ENCODE measurements at regions not wholly inside any gene's neighbourhood (a gene's known extent, or its start where the extent isn't known, plus 50 kb on each side); places are given as distances from the start of the nearest gene placed in this dataset.

- H3K36me3 Mint-ChIP-seq: no peaks in the 10 kb centered on the region
- no peak overlapping the region for H3K27ac Mint-ChIP-seq
- no peak for TF ChIP-seq CTCF (IDR thresholded peaks at IDR 0.05; ENCODE audit: unreplicated experiment)
- no peak for DNase-seq (ENCODE audit: low spot score in 2 of 2, unreplicated experiment in 2 of 2)
- H3K9me3 Mint-ChIP-seq: no peaks in the 10 kb centered on the region
- H3K27me3 Mint-ChIP-seq (ENCODE audit: low read depth): no peaks in the 10 kb centered on the region
- H3K4me1 Mint-ChIP-seq: peaks cover 9% of the 10 kb centered on the region
- H3K4me3 Mint-ChIP-seq: no peak overlapping the region
Observed at GRCh38 chr13:73908809-73909208, 225.4 kb downstream of the KLF12 start.

DNA sequence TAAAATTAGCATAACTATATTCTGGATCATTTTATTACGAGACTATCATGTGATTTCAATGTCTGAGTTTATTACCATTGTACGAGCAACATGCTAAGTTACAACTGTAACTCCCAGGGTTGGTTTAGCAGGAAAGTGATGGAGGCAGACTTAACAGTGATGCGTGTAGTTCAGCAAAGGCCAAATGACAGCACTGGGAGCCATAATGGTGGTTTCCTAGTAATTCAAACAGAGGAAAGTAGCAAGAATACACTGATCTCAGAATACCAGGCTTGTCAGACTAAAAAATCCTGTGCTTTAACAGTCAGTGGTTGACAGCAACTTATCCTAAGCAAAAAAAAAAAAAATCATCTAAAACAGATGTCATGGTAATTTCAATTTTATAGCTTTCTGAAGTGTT lies 229.6 kb downstream of the KLF12 start:
- H3K27ac Mint-ChIP-seq: no peak overlapping the region
- no peak overlapping the region for H3K4me3 Mint-ChIP-seq
- H3K9me3 Mint-ChIP-seq: no peaks in the 10 kb centered on the region
- H3K36me3 Mint-ChIP-seq: no peaks in the 10 kb centered on the region
- no peak for DNase-seq (ENCODE audit: low spot score in 2 of 2, unreplicated experiment in 2 of 2)
- H3K27me3 Mint-ChIP-seq (ENCODE audit: low read depth): no peaks in the 10 kb centered on the region
- no peak for TF ChIP-seq CTCF (IDR thresholded peaks at IDR 0.05; ENCODE audit: unreplicated experiment)
- peaks cover 24% of the 10 kb centered on the region for H3K4me1 Mint-ChIP-seq

- H3K4me3 Mint-ChIP-seq: no peak overlapping the region
- H3K4me1 Mint-ChIP-seq: peaks cover 30% of the 10 kb centered on the region
- H3K36me3 Mint-ChIP-seq: no peaks in the 10 kb centered on the region
- TF ChIP-seq CTCF (IDR thresholded peaks at IDR 0.05; ENCODE audit: unreplicated experiment): no peak
- no peaks in the 10 kb centered on the region for H3K9me3 Mint-ChIP-seq
- no peaks in the 10 kb centered on the region for H3K27me3 Mint-ChIP-seq (ENCODE audit: low read depth)
- H3K27ac Mint-ChIP-seq: no peak overlapping the region
- no peak for DNase-seq (ENCODE audit: low spot score in 2 of 2, unreplicated experiment in 2 of 2)
Observed at GRCh38 chr13:73903561-73903960, 230.6 kb downstream of the KLF12 start.

DNA sequence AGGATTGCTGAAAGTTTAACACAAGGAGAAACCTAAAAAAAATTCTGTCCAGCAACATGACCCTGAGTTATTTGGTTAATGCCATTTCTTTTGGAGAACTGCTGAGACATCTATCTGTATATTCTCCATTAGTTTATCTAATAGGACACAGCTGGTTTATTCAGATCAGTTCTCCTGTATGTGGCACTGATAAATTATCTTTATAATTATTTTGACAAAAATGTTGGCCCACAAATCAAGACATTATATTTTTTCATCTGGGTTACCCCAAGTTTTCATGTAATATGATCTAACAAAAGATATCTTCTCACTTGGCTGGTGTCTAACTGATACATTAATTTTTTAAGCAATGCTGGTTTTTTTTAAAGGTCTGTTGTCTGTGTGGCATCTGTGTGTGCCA lies 231.4 kb downstream of the KLF12 start:
- no peak for TF ChIP-seq CTCF (IDR thresholded peaks at IDR 0.05; ENCODE audit: unreplicated experiment)
- Mint-ChIP-seq H3K27me3 (ENCODE audit: low read depth) (no peaks in the 10 kb centered on the region), H3K9me3 (no peaks in the 10 kb centered on the region), H3K27ac (no peak overlapping the region), H3K4me3 (no peak overlapping the region), H3K4me1 (peaks cover 37% of the 10 kb centered on the region), H3K36me3 (no peaks in the 10 kb centered on the region)
- DNase-seq (ENCODE audit: low spot score in 2 of 2, unreplicated experiment in 2 of 2): no peak

DNA sequence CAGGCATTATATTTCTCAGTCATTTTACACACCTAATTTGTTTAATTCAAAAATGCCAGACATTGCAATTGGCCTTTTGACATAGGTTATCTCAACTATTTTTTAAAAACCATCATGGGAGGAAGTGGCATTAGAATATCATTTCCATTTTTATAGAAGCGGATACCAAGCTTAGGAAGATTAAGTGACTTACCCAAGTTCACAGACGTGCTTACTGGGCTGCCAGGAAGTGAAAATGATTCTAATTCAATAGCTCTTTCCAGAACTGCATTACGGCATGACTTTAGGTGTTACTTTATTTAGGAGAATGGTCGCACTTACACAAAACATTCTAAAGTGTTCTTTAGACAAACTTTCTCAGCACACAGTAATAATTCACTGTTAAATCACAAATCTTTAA lies 231.9 kb downstream of the KLF12 start:
- H3K4me3 Mint-ChIP-seq: no peak overlapping the region

More for the DNA sequence above, 231.9 kb downstream of the KLF12 start:
- peaks cover 42% of the 10 kb centered on the region for H3K4me1 Mint-ChIP-seq
- no peak for TF ChIP-seq CTCF (IDR thresholded peaks at IDR 0.05; ENCODE audit: unreplicated experiment)
- H3K9me3 Mint-ChIP-seq: no peaks in the 10 kb centered on the region
- no peaks in the 10 kb centered on the region for H3K27me3 Mint-ChIP-seq (ENCODE audit: low read depth)
- H3K27ac Mint-ChIP-seq: no peak overlapping the region
- H3K36me3 Mint-ChIP-seq: no peaks in the 10 kb centered on the region
- DNase-seq (ENCODE audit: low spot score in 2 of 2, unreplicated experiment in 2 of 2): no peak

Measured in mesothelial cell of epicardium (in vitro differentiated cells).